Spleen (tissue), 3 donors: ENCODE measurements at regions not wholly inside any gene's neighbourhood (a gene's known extent, or its start where the extent isn't known, plus 50 kb on each side); places are given as distances from the start of the nearest gene placed in this dataset.

Experiments used
- POLR2A ChIP-seq, 3 donors: fragments of 450-650 bp; IDR thresholded peaks; one replicate each; pipeline ENCODE4 v1.5.1; 2017; ENCODE audit warnings: antibody characterized with exemption in 3 of 3, mild to moderate bottlenecking in 1 of 3
- POLR2AphosphoS5 ChIP-seq, 3 donors: sonication (generic); formaldehyde crosslinking; IDR thresholded peaks; one replicate each; pipeline ENCODE4 v1.5.1; 2017; ENCODE audit warnings: antibody characterized with exemption in 3 of 3

DNA sequence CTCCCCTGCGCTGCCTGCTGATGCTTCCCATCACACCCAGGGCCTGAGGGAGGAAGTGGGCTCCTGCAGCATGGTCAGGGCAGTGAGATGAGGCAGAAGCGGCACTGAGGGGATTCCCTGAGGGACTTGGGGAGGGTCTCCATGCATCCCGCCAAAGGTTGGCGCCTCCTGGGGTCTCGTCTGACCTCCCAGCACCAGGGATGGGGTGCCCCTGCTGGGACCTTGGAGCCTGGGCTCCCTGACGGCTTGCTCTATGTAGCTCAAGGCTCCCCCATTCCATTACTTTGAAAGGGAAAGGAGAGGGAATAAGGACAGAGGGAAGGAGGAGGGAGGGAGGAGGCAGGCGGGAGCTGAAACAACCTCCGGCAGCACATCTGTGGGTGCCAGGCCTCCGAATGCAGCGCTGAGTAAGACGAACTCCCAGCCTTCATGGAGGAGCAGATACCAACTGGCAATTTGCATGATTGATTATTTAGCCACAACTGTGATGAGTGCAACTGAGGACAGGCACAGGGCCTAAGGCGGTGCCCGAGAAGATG, 259.3 kb downstream of the ERMARD start:
- no peak for TF ChIP-seq POLR2AphosphoS5 (IDR thresholded peaks at IDR 0.05)
- TF ChIP-seq POLR2A (IDR thresholded peaks at IDR 0.05): no peak
